ENCODE measurements at regions not wholly inside any gene's neighbourhood (a gene's known extent, or its start where the extent isn't known, plus 50 kb on each side); places are given as distances from the start of the nearest gene placed in this dataset.

- H3K27ac ChIP-seq: no peak overlapping the region
- ATAC-seq (no peak), DNase-seq (no peak)
- H3K9me3 ChIP-seq: no peaks in the 10 kb centered on the region
- H3K4me3 ChIP-seq: no peak overlapping the region
- TF ChIP-seq CTCF (IDR thresholded peaks at IDR 0.05) (no peak), POLR2A (IDR thresholded peaks at IDR 0.05) (no peak)
- intact Hi-C loops (cut with DNase I): no loop called here
- no peaks in the 10 kb centered on the region for H3K36me3 ChIP-seq (replicated peaks in 1 of 2; ENCODE audit: insufficient read depth in 1 of 2, low read depth in 2 of 2)
- WGBS, 2 donors: 94 to 95% methylated on average over 1 of the region's 1 CpG
- no peaks in the 10 kb centered on the region for H3K27me3 ChIP-seq
- no peaks in the 10 kb centered on the region for H3K4me1 ChIP-seq
Observed at GRCh38 chr12:45637706-45638105, 91.8 kb upstream of the ARID2 start.

- Histone ChIP-seq H3K4me3 (no peak overlapping the region), H3K4me1 (no peaks in the 10 kb centered on the region), H3K27ac (no peak overlapping the region), H3K36me3 (replicated peaks in 1 of 2; ENCODE audit: insufficient read depth in 1 of 2, low read depth in 2 of 2) (no peaks in the 10 kb centered on the region), H3K27me3 (no peaks in the 10 kb centered on the region), H3K9me3 (no peaks in the 10 kb centered on the region)
- no peak for TF ChIP-seq POLR2A (IDR thresholded peaks at IDR 0.05)
- no peak for TF ChIP-seq CTCF (IDR thresholded peaks at IDR 0.05)
- 88 to 90% methylated on average over 1 of the region's 1 CpG for WGBS, 2 donors
- ATAC-seq (no peak), DNase-seq (no peak)
- intact Hi-C loops (cut with DNase I): no loop called here
Observed at GRCh38 chr12:45638386-45638785, 91.1 kb upstream of the ARID2 start.

- H3K9me3 ChIP-seq: no peaks in the 10 kb centered on the region
- ATAC-seq (no peak), DNase-seq (no peak)
- no peak overlapping the region for H3K4me3 ChIP-seq
- TF ChIP-seq POLR2A (IDR thresholded peaks at IDR 0.05) (no peak), CTCF (IDR thresholded peaks at IDR 0.05) (no peak)
- H3K27me3 ChIP-seq: no peaks in the 10 kb centered on the region
- no peaks in the 10 kb centered on the region for H3K36me3 ChIP-seq (replicated peaks in 1 of 2; ENCODE audit: insufficient read depth in 1 of 2, low read depth in 2 of 2)
- intact Hi-C loops (cut with DNase I): no loop called here
- 33 to 52% methylated on average over 1 of the region's 1 CpG for WGBS, 2 donors
- no peak overlapping the region for H3K27ac ChIP-seq
- peaks cover 12% of the 10 kb centered on the region for H3K4me1 ChIP-seq
Observed at GRCh38 chr12:45644541-45644940, 85.0 kb upstream of the ARID2 start.

- TF ChIP-seq CTCF (IDR thresholded peaks at IDR 0.05): no peak
- no peak for TF ChIP-seq POLR2A (IDR thresholded peaks at IDR 0.05)
- Histone ChIP-seq H3K27ac (no peak overlapping the region), H3K36me3 (replicated peaks in 1 of 2; ENCODE audit: insufficient read depth in 1 of 2, low read depth in 2 of 2) (no peaks in the 10 kb centered on the region), H3K4me3 (no peak overlapping the region), H3K9me3 (no peaks in the 10 kb centered on the region), H3K4me1 (peaks cover 12% of the 10 kb centered on the region), H3K27me3 (no peaks in the 10 kb centered on the region)
- ATAC-seq (no peak), DNase-seq (no peak)
- intact Hi-C loops (cut with DNase I): no loop called here
- WGBS, 2 donors: 94 to 96% methylated on average over 4 of the region's 4 CpGs
Observed at GRCh38 chr12:45646851-45647581, 82.5 kb upstream of the ARID2 start.

GRCh38 chr12:45648070-45648469 is 81.4 kb upstream of the ARID2 start:
- Histone ChIP-seq H3K4me1 (peaks cover 12% of the 10 kb centered on the region), H3K27me3 (no peaks in the 10 kb centered on the region), H3K9me3 (no peaks in the 10 kb centered on the region), H3K27ac (no peak overlapping the region), H3K4me3 (no peak overlapping the region), H3K36me3 (replicated peaks in 1 of 2; ENCODE audit: insufficient read depth in 1 of 2, low read depth in 2 of 2) (no peaks in the 10 kb centered on the region)
- intact Hi-C loops (cut with DNase I): no loop called here
- DNase-seq: peak; percentile 28 to 67 (median 48)
- WGBS, 2 donors: 14 to 21% methylated on average over 2 to 3 of the region's 3 CpGs
- TF ChIP-seq POLR2A (IDR thresholded peaks at IDR 0.05) (no peak), CTCF (IDR thresholded peaks at IDR 0.05) (no peak)
- peak; percentile 73 for ATAC-seq
